ENCODE measurements at regions not wholly inside any gene's neighbourhood (a gene's known extent, or its start where the extent isn't known, plus 50 kb on each side); places are given as distances from the start of the nearest gene placed in this dataset.

DNA sequence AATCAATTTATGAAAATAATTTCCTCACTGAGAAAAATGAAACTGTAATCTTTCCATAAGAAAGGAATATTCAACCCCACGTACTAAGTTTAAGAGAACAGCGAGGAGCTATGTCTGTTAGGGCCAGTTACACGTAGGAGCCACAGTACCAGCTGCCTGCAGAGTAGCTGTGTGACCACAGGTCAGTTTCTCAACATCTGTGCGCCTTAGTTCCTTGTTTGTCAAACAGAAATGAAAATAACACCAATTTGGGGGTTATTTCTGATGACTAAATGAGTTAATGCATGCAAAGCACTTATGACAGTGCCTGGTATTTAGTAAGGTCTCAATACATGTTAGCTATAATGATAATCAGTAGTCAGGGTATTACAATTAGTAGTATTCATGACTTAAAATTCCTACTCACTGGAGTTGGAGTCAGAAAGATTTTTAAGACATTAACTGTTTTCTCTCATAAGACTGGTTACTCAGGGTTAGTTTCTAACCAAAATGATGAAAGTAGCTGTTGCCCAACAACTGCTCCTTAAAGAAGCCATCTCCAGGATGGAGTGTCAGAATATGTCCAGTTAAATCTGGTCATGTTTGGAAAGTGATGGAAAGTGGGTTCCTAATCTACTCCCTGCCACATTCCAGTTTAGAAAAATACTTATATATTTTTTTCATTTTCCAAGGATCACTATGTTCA lies 85.8 kb upstream of the ZNF648 start:
- DNase-seq = peak; percentile 62

DNA sequence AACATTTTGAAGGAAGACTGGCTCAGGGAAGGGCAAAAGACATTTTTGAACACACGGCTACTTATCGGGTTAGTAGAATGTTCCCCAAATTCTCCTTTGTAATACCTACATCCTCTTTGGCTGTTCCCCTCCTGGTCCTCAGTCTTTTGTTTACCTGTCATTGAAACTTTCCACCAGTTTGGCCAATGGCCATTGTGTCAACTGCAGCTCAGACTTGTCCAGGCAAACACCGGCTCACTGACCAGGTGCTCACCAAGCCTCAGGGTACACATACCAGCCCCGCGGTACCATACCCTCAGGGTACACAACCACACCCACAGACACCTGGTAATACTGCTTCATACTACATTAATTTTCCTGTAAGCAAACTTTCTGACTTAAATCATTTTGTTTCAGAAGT lies 84.8 kb upstream of the ZNF648 start:
- DNase-seq = peak; percentile 15

DNA sequence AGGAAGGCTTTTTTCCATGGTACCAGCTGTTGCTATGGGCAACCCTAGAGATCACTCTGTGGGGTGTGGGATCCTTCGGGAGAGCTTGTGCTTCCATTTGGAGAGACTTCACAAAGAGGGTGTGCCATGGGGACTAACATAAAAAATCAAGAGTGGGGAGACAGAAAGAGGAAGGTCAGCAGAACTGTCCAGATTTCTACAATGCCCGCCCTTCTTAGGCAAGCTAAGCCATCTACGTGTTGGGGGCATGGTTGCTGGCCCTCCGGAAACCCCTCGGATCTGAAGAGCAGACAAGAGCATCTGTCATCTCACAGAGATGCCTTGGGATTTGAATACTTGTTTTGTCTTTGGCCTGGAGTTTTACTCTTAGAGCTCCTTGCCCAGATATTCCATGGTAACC lies 83.9 kb upstream of the ZNF648 start:
- DNase-seq = no peak

DNA sequence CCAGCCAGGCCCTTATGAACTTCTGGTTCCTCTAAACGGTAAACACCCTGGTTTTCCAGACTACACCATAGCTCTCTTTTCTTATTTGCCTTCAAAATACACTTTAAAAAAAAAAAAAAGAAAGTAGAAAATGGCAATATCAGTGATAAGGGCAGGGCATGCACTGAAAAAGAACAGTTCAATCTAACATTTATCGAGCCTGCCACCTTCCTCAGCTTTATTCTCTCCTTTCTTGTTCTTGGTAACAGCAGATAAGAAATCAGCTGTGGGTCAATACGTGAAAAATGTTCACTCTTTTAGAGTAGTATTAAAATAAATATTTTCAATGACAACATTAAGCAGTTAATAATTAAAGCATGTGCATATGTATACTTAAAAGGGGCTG lies 83.1 kb upstream of the ZNF648 start:
- DNase-seq = no peak

DNA sequence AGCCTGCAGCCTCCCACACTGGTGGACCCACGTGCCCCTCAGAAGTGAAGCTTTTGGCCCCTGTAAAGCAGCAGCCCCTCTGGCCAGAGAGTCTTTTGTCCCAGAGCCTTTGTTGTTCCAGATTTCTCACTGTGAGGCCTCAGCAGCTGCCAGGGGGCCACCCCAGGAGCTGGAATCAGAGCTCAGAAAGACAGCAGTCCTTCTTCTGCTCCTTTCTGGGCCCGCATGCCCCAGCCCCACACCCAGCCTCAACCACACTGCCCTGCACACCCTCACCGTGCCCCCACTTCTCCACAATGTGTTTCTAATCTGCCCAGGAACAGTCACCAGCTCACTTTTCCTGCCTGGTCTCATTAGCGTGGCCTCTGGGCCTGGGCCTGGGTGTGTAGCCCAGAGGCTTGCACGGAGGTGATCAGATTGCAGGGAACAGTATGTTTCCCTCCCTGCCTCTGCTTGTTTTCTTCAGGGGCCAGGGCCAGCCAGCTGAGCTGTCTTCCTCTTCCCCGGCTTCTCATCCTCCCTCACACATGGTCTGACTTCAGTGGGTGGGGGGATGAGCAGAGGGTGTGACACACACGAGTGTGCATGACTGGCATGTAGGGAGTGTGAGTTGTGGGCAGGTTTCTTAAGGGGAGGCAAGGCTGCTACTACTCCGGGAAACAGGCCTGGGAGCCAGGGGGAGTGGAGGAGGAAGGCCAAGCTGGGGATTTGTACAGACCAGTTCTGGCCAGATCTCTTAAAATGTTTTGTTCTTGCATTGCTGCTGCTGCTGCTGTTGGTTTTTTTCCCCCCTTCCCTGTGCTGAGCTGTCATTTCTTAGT lies 82.5 kb upstream of the ZNF648 start:
- DNase-seq = no peak

DNA sequence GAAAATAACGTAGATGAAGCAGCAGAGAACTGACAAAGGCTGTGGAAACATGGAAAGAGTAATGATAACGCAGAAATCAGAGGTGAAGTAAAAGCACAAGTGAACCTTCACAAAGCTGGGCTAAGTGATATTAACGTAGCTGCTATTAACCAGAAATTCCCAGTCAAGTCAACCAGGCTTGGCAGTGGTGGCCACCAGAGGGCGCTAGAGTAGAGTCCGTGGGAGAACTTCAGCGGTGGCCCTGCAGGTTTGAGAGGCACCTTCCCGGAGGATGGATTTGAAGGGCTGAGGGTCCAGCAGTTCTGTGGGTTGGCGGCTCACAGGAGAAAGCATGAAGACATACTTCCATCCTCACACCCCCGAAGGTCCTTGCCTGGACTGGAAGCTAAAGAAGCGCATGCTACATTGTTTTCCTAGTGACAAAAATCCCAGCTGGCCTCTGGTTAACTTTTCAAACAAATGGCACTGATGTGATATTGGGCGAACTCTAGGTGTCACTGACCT lies 81.7 kb upstream of the ZNF648 start:
- DNase-seq = peak; percentile 85

DNA sequence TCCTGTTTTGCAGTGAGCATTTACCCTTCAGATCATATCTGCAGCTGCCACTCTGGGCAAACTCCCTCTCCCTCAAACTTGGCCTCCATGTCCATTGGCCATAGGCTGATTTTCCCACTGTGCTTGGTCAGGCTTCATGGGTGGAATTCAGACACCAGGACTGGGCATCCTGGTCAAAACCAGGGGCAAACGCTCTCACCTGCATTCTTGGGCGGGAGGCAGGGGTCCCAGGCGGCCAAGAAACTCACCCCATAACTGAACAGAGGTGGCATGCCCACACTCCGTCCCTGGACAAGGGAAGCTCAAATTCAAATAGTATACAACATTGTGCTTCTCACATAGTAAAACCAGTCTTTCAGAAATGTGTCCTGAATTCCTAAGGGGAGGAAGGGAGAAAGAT lies 81.1 kb upstream of the ZNF648 start:
- DNase-seq = no peak

DNA sequence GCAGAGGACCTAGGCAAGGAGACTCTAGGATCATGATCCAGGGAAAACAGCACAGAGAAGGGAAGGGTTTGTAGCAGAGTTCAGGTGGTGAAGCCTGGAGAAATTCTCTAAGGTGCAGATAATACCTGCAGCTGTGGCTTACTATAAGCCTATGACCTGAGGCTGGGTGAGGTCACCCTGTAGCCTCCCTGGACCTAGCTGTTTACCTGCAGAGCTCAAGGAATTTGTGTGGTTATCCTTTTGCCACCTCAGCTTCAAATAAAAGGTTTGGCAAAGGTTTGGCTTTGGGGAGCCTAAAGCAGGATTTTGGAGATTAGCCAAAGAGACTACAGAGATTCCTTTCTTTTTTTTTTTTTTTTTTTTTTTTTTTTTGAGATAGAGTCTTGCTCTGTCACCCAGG lies 79.5 kb upstream of the ZNF648 start:
- DNase-seq = no peak

DNA sequence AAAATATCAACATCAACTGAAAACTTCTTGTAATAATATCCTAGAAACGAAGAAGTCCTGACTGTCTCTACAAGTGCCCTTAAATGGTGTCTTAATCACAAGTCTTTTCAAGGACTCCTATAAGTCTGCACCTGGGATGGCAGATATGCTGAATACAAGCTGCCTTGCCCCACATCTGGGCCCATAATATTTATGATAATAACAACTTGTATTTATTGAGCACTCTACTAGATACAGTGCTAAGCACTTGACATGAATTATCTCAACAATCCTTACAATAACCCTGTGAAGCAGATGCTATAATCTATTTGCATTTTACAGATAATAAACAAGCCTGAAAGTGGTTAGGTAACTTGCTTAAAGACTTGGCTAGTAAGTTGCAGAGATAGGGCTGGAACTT lies 78.0 kb upstream of the ZNF648 start:
- DNase-seq = no peak

DNA sequence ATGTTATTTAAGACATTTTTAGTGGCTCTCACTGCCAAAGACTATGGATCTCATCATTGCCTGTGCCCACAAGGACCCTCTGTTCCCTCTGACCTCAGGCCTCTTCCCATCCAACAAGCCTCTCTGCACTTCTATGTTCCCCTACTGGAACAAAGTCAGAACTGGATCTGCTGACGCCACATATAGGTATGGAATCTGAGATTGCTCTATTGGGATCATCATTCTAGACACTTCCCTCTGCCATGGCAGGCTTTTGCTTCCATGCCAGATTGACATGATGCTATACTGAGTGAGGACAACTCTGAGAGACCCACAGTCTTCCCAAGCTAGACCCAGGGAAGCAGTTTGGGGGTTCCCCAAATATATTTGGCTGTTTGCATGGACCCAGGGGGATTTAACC lies 76.0 kb upstream of the ZNF648 start:
- DNase-seq = no peak

DNA sequence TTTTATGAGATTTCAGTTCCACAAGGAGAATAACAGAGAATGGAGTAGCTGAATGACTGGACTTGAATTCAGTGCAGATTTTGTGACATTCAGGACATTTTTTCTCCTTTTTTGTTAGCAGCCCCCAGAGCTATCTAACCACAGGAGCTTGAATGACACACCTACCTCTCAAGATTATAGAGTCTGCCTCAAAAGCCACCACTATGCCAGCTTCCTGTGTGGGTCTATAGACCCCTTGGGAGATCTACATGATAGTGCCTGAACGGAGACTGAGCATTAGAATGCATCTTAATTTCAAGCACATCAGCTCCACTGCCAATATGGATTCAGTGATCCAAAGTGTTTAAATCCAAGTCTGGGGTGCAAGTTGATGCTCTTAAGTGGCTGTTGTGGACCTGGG lies 74.4 kb upstream of the ZNF648 start:
- no peak for DNase-seq

DNA sequence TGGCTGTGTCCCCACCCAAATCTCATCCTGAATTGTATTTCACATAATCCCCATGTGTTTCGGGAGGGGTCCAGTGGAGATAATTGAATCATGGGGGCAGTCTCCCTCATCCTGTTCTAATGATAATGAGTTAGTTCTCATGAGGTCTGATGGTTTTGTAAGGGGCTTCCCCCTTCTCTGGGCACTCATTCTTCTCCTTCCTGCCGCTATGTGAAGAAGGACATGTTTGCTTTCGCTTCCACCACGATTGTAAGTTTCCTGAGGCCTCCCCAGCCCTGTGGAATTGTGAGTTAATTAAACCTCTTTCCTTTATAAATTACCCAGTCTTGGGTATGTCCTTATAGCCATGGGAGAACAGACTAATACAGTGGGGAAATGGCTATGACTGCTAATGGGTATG lies 72.7 kb upstream of the ZNF648 start:
- no peak for DNase-seq

DNA sequence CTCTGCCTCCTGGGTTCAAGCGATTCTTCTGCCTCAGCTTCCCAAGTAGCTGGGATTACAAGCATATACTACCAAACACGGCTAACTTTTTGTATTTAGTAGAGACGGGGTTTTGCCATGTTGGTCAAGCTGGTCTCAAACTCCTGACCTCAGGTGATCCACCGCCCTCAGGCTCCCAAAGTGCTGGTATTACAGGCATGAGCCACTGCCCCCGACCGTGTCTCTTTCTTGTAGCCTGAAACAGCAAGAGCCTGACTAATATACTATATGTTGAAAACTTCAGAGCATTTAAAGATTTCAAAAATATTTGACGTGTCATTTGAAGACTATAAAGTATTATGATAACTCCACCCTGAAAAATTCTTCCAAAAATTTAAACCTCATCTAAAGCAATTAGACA lies 71.7 kb upstream of the ZNF648 start:
- DNase-seq = no peak

DNA sequence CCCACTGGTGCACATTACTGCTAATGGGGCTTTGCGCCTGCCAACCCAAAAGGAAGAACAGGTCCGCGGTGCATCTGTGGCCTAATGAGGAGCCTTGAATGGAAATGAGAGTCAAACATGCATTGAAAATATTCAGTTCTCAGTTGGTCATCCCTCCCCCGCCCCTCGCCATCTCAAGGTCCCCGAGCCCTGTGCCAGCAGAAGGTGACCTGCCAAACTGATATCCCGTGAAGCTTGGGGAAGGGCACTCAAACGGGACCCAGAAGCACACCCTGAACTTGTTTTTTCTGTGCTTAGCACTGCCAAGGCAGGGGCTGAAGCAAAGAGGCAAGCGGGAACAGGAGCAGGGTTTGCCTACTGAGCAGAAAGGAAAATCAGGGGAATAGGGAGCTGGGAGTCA lies 67.9 kb upstream of the ZNF648 start:
- DNase-seq = no peak

DNA sequence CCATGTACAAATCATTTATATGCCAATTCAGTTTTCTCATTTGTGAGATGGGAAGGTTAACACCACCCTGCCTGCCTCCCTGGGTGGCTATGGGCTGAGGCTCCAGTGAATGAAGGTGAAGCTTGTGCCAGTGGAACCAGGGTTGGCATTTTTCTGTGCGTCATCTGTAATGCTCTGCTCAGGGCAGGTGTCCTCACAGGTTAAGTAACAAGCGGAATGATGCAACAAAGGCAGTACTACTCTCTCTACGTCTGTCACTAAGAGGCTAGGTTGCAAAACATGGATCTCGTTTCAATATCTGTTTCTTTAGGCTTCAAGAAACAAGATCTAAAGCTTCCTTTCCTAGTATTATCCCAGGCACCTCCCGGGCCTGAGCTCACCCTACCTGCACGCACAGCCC lies 67.0 kb upstream of the ZNF648 start:
- DNase-seq = no peak

DNA sequence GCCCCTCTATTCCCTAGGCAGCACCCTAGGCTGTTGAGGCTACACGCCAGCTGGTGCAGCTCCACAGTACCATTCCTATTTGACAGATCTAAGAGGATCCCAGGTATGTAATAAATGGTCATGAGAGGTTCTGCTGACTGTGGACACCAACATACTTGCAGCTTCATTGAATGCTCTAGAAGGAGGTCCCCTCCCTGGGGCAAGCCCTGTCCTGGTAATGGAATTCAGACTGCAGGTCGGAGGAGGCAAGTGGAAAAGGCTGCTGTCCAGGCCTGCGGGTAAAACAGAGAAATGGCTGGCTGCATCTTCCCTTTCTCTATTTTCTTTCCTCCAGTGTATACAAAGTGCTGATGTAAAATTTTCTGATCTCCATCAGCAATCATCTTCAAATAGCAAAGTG lies 66.1 kb upstream of the ZNF648 start:
- DNase-seq = no peak

DNA sequence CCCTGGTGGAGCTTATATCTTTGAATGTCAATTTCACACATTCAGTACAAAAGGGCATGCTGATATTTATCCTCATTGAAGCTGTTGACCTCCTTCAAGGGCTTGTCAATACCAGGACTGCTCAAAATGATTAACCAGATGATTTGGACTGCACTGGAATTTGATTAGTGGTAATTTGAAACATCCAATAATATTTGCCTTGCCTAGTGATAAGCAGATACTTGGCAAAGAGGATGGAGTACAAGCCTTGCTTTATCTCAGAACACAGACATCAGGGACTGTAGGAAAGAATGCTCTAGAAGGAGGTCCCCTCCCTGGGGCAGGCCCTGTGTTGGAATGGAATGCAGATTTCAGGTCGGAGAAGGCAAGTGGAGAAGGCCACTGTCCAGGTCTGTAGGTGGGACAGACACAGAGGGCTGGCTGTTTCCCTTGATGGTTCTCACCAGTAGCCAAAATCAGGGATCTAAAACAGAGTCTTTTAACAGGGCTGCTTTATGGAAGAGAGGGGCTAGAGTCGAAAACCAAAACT lies 64.8 kb upstream of the ZNF648 start:
- no peak for DNase-seq

DNA sequence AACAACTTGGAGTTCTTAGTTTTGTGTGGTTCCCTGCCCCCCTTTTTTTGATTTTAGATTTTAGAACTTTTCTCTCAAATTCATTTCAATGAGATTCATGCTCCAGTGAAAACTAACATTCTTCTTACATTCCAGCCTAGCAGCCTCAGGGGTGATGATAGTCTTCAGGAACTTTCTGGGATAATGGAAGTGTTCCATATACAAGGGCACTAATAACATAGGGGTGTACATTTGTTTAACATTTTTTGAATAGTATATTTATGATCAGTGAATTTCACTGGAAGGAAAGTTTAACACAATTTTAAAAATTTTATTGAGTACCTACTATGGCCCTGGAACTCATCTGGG lies 61.4 kb upstream of the ZNF648 start:
- no peak for DNase-seq

DNA sequence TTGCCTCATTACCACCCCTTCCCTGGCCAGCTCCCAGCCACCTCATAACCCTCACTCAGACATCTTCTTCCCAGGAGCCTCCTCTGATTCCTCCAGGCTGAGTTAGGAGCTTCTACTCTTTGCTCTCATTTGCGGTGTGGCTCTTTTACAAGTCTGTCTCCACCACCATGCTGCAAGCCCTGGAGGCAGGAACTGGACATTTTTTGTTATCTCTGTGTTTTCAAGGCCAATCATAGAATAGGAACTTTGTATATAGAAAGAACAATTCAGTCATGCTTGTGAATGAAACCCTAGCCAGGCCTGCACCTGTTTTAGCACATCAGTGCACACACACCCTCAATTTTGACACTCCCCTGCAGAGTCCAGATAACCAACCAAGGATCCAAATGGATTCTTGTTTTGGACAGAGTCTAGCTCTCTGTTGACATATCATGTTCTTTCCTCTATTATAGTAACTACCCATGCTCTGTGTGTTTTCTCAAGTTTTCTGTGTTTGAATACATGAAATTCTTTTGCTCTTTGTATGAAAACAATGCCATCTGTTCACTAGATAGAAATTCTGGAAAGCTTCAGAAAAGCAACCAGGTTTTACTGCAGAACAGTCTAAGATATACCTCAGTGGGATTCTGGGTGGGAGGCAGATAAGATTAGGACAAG lies 60.9 kb upstream of the ZNF648 start:
- DNase-seq = no peak

DNA sequence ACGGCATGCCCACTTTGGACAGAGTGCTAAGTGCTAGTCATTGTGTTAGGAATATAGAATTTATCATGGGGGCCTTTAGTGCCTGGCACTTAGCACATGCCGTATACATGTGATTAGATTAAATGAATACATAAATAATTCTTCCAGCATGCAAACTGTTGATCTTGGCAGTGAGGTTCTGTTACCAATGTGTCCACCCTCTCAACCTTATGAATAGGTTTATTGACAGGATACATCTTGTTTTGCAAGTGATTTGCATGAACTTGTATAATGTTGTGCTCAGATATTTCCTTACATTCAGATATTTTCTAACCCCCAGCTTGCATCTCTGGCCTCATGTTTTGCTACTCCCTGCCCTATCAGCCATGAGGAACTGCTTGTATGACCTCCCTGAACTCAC lies 60.3 kb upstream of the ZNF648 start:
- DNase-seq = no peak

DNA sequence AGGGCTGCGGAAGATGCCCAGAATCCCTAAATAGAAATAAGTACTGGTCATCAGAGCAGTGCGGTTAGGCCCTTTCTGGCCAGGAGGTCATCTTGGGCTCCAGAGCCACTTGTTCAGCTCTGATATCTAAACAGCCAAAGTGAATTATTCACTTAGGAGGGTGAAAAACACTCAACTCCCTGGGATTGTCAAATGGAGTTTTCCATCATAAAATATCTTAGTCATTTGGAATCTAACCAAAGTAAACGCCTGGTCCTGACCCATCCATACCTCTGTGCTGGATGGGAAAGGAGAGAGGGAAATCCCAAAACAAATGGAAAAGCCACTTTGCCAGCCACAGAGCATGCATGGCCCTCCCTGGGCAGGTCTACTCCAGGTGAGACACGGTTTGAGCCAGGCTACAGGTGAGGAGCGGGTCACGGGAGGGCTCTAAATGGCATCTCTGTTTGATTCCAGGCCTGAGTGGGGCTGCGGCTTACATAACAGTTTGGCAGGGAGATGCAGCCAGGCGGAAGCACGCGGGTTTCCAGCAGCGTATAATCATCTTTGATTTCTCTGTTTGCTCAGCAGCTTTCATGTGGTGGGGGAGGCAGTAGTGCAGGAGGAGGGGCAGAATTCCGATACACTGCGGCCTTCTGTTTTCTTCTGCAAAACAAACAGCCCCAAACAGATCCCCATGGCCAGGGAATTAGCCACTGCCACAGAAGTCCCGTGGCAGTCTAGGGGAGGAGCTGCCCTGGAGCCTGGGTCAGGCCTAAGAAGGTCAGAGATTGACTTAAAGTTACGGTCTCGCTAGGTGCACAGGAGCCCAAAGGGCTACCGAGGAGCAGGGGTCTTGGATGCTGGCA lies 59.1 kb upstream of the ZNF648 start:
- no peak for DNase-seq

DNA sequence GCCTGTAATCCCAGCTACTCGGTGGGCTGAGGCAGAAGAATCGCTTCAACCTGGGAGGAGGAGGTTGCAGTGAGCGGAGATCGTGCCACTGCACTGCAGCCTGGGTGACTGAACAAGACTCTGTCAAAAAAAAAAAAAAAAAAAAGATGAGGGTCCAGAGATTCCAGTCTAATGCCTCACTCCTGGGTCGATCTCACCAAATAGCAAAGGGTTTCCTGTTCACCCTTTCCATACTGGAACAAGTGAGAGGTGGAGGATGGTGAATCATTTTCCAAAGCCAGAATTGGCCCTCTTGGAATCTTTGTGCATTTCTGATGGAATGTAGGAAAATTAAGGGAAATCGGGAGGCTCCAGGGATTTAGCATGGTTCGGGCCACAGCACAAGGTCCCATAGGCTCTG lies 58.1 kb upstream of the ZNF648 start:
- no peak for DNase-seq

DNA sequence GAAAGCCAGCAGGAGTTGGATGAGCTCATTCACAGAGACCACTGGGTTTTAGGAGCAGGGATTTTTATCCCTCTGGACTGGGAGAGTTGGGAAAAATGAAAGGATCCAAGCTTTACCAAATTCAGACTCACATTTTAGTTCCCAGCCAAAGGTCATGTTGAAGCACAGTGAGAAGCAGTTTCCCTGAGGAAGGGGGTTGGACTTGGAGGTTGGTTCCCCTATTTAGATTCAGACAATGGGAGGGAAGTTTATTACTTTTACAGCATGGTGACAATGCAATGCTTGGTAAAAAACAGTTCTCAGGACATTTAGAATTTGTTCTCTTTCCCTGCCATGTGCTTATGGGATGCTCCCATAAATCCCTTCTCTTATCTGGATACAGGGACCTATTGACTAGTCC lies 57.3 kb upstream of the ZNF648 start:
- DNase-seq = no peak

Measured in NK-92 treated with Interleukin-12 subunit alpha and Interleukin-12 subunit beta, amount 100 ng/mL, for 24 hours (cell line).